H1 (cell line): ENCODE measurements at regions not wholly inside any gene's neighbourhood (a gene's known extent, or its start where the extent isn't known, plus 50 kb on each side); places are given as distances from the start of the nearest gene placed in this dataset.

ENCODE experiments used
- CTCF ChIA-PET: fragments of 300-600 bp; sonication (Branson Sonifier 250); formaldehyde crosslinking; loops from one replicate; lab custom pipeline; 2021; ENCODE audit not compliant: partially characterized antibody; lab: Charles Lee
- POLR2A ChIA-PET: fragments of 300-600 bp; sonication (Branson Sonifier 250); formaldehyde crosslinking; loops from one replicate; lab custom pipeline; 2021; ENCODE audit warnings: inconsistent platforms; ENCODE audit not compliant: partially characterized antibody; lab: Charles Lee
- DNase-seq, 2 experiments: peaks; one replicate each; pipeline versions ENCODE4 v3.0.0 to v3.0.0-alpha.2; 2010 to 2022; ENCODE audit warnings: low spot score in 2 of 2, low read depth in 1 of 2, mixed read lengths in 1 of 2
- FAIRE-seq: peaks from 2 replicates; lab custom pipeline; 2011; peaks lifted over from hg19 to GRCh38; lab: Jason Lieb, UNC
- H2AFZ ChIP-seq: 2 replicates; pipeline ENCODE4 v1.8.1; 2012; ENCODE audit warnings: low read length, inconsistent platforms
- H2AK5ac ChIP-seq: 2 replicates; pipeline ENCODE4 v1.6.1; 2013; ENCODE audit warnings: low read depth, low read length
- H2BK120ac ChIP-seq: replicated peaks from 2 replicates; pipeline ENCODE3; 2013; ENCODE audit warnings: low read depth, low read length, inconsistent platforms
- H2BK12ac ChIP-seq: 2 replicates; pipeline ENCODE4 v1.6.1; 2013; ENCODE audit warnings: low read depth, low read length
- H2BK15ac ChIP-seq: 2 replicates; pipeline ENCODE4 v1.6.1; 2013; ENCODE audit warnings: low read length
- H2BK20ac ChIP-seq: 2 replicates; pipeline ENCODE4 v1.6.1; 2013; ENCODE audit warnings: low read length
- H2BK5ac ChIP-seq: 2 replicates; pipeline ENCODE4 v1.6.1; 2013; ENCODE audit warnings: low read depth, low read length
- H3K14ac ChIP-seq: 2 replicates; pipeline ENCODE4 v1.6.1; 2013; ENCODE audit warnings: inconsistent platforms; ENCODE audit not compliant: insufficient read length
- H3K18ac ChIP-seq: 2 replicates; pipeline ENCODE4 v1.6.1; 2013; ENCODE audit warnings: low read length; ENCODE audit errors: extremely low read depth
- H3K23ac ChIP-seq: 2 replicates; pipeline ENCODE4 v1.6.1; 2013; ENCODE audit warnings: inconsistent platforms; ENCODE audit not compliant: insufficient read length
- H3K23me2 ChIP-seq: 2 replicates; pipeline ENCODE4 v1.6.1; 2013; ENCODE audit warnings: low read depth, low read length
- H3K27ac ChIP-seq: 2 replicates; pipeline ENCODE4 v1.6.1; 2011; ENCODE audit warnings: low read depth, low read length, inconsistent platforms
- H3K27me3 ChIP-seq, 4 experiments: replicated peaks in 1 of 4; 1 replicate in 1 of 4; 2 replicates in 3 of 4; pipeline versions ENCODE4 v1.6.1 to v1.8.1; 2011 to 2013; ENCODE audit warnings: low read length in 3 of 4, mild to moderate bottlenecking in 3 of 4, inconsistent platforms in 2 of 4, mixed read lengths in 2 of 4, moderate library complexity in 1 of 4; ENCODE audit not compliant: control insufficient read depth in 3 of 4, insufficient read depth in 3 of 4; ENCODE audit errors: extremely low read depth in 1 of 4
- H3K36me3 ChIP-seq, 4 experiments: 2 replicates each; pipeline versions ENCODE4 v1.6.1 to v1.8.1; 2011 to 2013; ENCODE audit warnings: mild to moderate bottlenecking in 4 of 4, low read length in 3 of 4, moderate library complexity in 2 of 4, control low read depth in 1 of 4, inconsistent platforms in 1 of 4; ENCODE audit not compliant: insufficient read depth in 4 of 4, control insufficient read depth in 2 of 4
- H3K4ac ChIP-seq: replicated peaks from 2 replicates; pipeline ENCODE3; 2013; ENCODE audit warnings: low read length, low read depth, mixed read lengths, inconsistent platforms; ENCODE audit not compliant: insufficient read length
- H3K4me1 ChIP-seq, 4 experiments: replicated peaks in 1 of 4; 1 replicate in 1 of 4; 2 replicates in 3 of 4; pipeline versions ENCODE4 v1.6.1 to v1.8.1; 2011 to 2013; ENCODE audit warnings: low read length in 3 of 4, inconsistent platforms in 2 of 4, mixed read lengths in 1 of 4; ENCODE audit not compliant: insufficient read depth in 4 of 4, control insufficient read depth in 3 of 4
- H3K4me2 ChIP-seq, 2 experiments: 2 replicates each; pipeline versions ENCODE4 v1.6.1 to v1.8.1; 2011 to 2013; ENCODE audit warnings: low read depth in 2 of 2, low read length in 2 of 2, control low read depth in 1 of 2, inconsistent platforms in 1 of 2, mild to moderate bottlenecking in 1 of 2; ENCODE audit not compliant: insufficient read depth in 1 of 2
- H3K4me3 ChIP-seq, 4 experiments: fragments of 200-600, 300-600 bp in 1 of 4; sonication (generic), shearing (Covaris generic), sonication (Bioruptor Twin) in 1 of 4; 2 replicates each; pipeline versions ENCODE4 v1.5.1 to v1.8.1; 2011 to 2016; ENCODE audit warnings: low read length in 4 of 4, low read depth in 3 of 4, control low read depth in 2 of 4, inconsistent platforms in 2 of 4, mild to moderate bottlenecking in 2 of 4, mixed read lengths in 1 of 4, moderate library complexity in 1 of 4; ENCODE audit not compliant: insufficient read depth in 2 of 4; ENCODE audit errors: extremely low read depth in 1 of 4
- H3K56ac ChIP-seq: replicated peaks from 2 replicates; pipeline ENCODE3; 2013; ENCODE audit warnings: low read depth, mild to moderate bottlenecking, mixed read lengths, low read length, inconsistent platforms; ENCODE audit not compliant: insufficient read length
- H3K79me1 ChIP-seq: 2 replicates; pipeline ENCODE4 v1.6.1; 2013; ENCODE audit warnings: low read depth, low read length, control low read depth
- H3K79me2 ChIP-seq, 2 experiments: 2 replicates each; pipeline versions ENCODE4 v1.6.1 to v1.8.1; 2012 to 2013; ENCODE audit warnings: low read length in 2 of 2, mild to moderate bottlenecking in 2 of 2, inconsistent platforms in 1 of 2; ENCODE audit not compliant: insufficient read depth in 2 of 2, control insufficient read depth in 1 of 2
- H3K9ac ChIP-seq, 4 experiments: replicated peaks in 1 of 4; 1 replicate in 1 of 4; 2 replicates in 3 of 4; pipeline versions ENCODE4 v1.6.1 to v1.8.1; 2011 to 2013; ENCODE audit warnings: low read depth in 3 of 4, low read length in 3 of 4, control low read depth in 2 of 4, mild to moderate bottlenecking in 2 of 4, moderate library complexity in 2 of 4, inconsistent platforms in 1 of 4; ENCODE audit errors: extremely low read depth in 1 of 4
- H3K9me3 ChIP-seq, 2 experiments: 2 replicates each; pipeline versions ENCODE4 v1.6.1 to v1.8.1; 2012 to 2013; ENCODE audit warnings: mild to moderate bottlenecking in 2 of 2, moderate library complexity in 2 of 2, control low read depth in 1 of 2, inconsistent platforms in 1 of 2, low read depth in 1 of 2, low read length in 1 of 2, mixed read lengths in 1 of 2; ENCODE audit not compliant: insufficient read depth in 2 of 2
- H4K20me1 ChIP-seq, 2 experiments: replicated peaks in 1 of 2; 2 replicates each; pipeline versions ENCODE3 to v1.8.1; 2011 to 2013; ENCODE audit warnings: inconsistent platforms in 2 of 2, low read length in 2 of 2, mild to moderate bottlenecking in 1 of 2; ENCODE audit not compliant: insufficient read depth in 2 of 2, control insufficient read depth in 1 of 2
- H4K5ac ChIP-seq: 2 replicates; pipeline ENCODE4 v1.6.1; 2013; ENCODE audit warnings: low read length, low read depth, mixed read lengths, inconsistent platforms; ENCODE audit not compliant: insufficient read length
- H4K8ac ChIP-seq: 2 replicates; pipeline ENCODE4 v1.8.0; 2013; ENCODE audit warnings: mild to moderate bottlenecking, moderate library complexity, low read length, inconsistent platforms; ENCODE audit not compliant: insufficient read depth; ENCODE audit errors: extremely low read depth
- H4K91ac ChIP-seq: replicated peaks from 2 replicates; pipeline ENCODE3; 2013; ENCODE audit warnings: low read length, mixed read lengths, inconsistent platforms; ENCODE audit not compliant: insufficient read length
- CBX8 ChIP-seq: fragments of 300-800, 300-1000 bp; sonication (generic); IDR thresholded peaks from 2 replicates; pipeline ENCODE4 v1.7.1; 2016; ENCODE audit warnings: low read depth, low read length, borderline replicate concordance
- CHD1 ChIP-seq: IDR thresholded peaks from 2 replicates; pipeline ENCODE4 v1.6.1; 2012; ENCODE audit warnings: low read depth, low read length, improper control_type of control experiment
- HDAC6 ChIP-seq: IDR thresholded peaks from one replicate; pipeline ENCODE4 v1.7.1; 2012; ENCODE audit warnings: low read depth, mild to moderate bottlenecking, inconsistent platforms, low read length, moderate library complexity
- KDM4A ChIP-seq: IDR thresholded peaks from one replicate; pipeline ENCODE4 v1.7.1; 2012; ENCODE audit warnings: low read depth, mild to moderate bottlenecking, moderate library complexity, low read length, inconsistent platforms; ENCODE audit not compliant: severe bottlenecking
- MAFK ChIP-seq: IDR thresholded peaks from 2 replicates; pipeline ENCODE4 v1.6.1; 2012; ENCODE audit warnings: low read depth, mild to moderate bottlenecking, improper control_type of control experiment, low read length
- YY1 ChIP-seq: IDR thresholded peaks from 2 replicates; pipeline ENCODE4 v1.6.1; 2011; ENCODE audit warnings: low read depth, mild to moderate bottlenecking, low read length
- WGBS, 2 experiments: shearing (Covaris generic) in 1 of 2; methylation state at CpG; one replicate each; pipeline versions ENCODE4 v1.1.6 to v1.1.7; 2013 to 2015; ENCODE audit warnings: low lambda C conversion rate in 2 of 2, mixed read lengths in 2 of 2, inconsistent platforms in 1 of 2, low coverage in 1 of 2, missing lambda C conversion rate in 1 of 2; ENCODE audit not compliant: insufficient replicate concordance in 2 of 2, insufficient coverage in 1 of 2, insufficient read length in 1 of 2; ENCODE audit errors: extremely low coverage in 1 of 2, missing lambda C conversion rate in 1 of 2; 5-methylcytosine and 5-hydroxymethylcytosine counted together

DNA sequence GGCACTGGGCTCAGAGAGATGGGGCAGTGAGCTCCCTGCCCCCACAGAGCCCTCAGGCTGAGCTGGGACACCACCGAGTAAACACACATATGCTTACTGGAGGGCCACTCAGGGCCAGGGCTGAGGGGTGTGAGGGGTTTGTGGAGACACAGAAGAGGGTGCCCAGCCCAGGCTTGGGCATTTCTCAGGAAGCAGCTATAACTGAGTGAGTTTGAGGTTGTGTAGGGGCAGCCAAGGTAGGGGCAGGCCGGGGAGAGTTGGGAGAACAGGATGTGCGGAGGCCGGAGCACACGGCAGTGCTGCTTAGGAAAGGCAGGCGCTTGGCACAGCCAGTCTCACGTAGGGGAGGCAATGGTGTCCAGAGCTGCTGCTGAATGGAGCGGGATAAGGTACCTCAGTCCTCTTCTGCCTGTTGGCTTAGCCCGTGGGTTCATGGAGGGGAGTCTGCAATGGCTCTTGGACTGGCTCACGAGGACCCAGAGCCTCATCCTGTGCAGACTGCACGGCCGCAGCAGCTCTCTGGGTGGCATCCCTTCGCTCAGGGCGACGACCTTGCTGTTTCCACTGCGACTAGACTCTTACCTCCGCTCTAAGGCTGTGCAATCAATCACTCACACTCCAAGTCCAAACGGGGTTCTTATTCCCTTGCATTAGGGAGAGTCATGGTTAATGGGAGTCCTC lies 466.1 kb upstream of the HS6ST1 start:
- TF ChIP-seq YY1 (no peak), CBX8 (no peak), HDAC6 (no peak), CHD1 (no peak), KDM4A (no peak), MAFK (no peak)
- Histone ChIP-seq H2BK15ac (no peak overlapping the region), H3K18ac (no peak overlapping the region), H3K4me2 (no peak overlapping the region), H4K91ac (no peak overlapping the region), H2AFZ (no peak overlapping the region), H3K56ac (no peak overlapping the region), H3K36me3 (no peaks in the 10 kb centered on the region), H4K20me1 (peaks cover 0 to 4% of the 10 kb centered on the region in 2 experiments), H4K5ac (no peak overlapping the region), H3K14ac (no peak overlapping the region), H3K79me2 (no peaks in the 10 kb centered on the region), H3K79me1 (no peaks in the 10 kb centered on the region), H3K9ac (no peak overlapping the region), H3K27me3 (no peaks in the 10 kb centered on the region), H2BK5ac (no peak overlapping the region), H2BK20ac (0 out of 2 replicates have a peak overlapping the region, but pooled peaks have one; percentile 21), H3K23ac (no peak overlapping the region), H2BK120ac (no peak overlapping the region), H3K4ac (no peak overlapping the region), H3K4me3 (no peak overlapping the region), H3K27ac (no peak overlapping the region), H3K4me1 (peaks cover 3 to 6% (median 4%) of the 10 kb centered on the region in 4 experiments; a peak in 6 of 7 replicates), H2BK12ac (no peak overlapping the region), H3K23me2 (no peaks in the 10 kb centered on the region), H2AK5ac (no peak overlapping the region), H4K8ac (no peak overlapping the region; the same call in 1 of the 2 replicates), H3K9me3 (no peaks in the 10 kb centered on the region)
- WGBS, 2 experiments, result 93% methylated on average over 13 of the region's 18 CpGs; no CpG with 5 or more reads in 1 of the 2 experiments
- POLR2A ChIA-PET, result no interaction called here
- CTCF ChIA-PET, result interaction anchor here (1.6 kb wide), 1 partner anchor 29 kb away, joined by 3 read pairs; no protein-coding TSS in a partner anchor
- DNase-seq (peak in 1 of 2 experiments; percentile 34), FAIRE-seq (no peak)
